MCF 10A (cell line): ENCODE measurements at regions not wholly inside any gene's neighbourhood (a gene's known extent, or its start where the extent isn't known, plus 50 kb on each side); places are given as distances from the start of the nearest gene placed in this dataset.

ENCODE experiments used
- BruUV-seq: library from RNA; stranded (reverse); fragments of 400-500 nt; replicated peaks from 2 replicates; lab custom pipeline; 2021; lab: Mats Ljungman, UMichigan
- CTCF ChIA-PET: fragments of 300-600 bp; sonication (Branson Sonifier 250); formaldehyde crosslinking; extraction: SDS; loops from one replicate; lab custom pipeline; 2021; ENCODE audit warnings: antibody characterized with exemption, inconsistent platforms; lab: Yijun Ruan, JAX
- POLR2A ChIA-PET: fragments of 300-600, 350-650 bp; sonication (Branson Sonifier 250); formaldehyde crosslinking; extraction: SDS; loops from one replicate; lab custom pipeline; 2020; ENCODE audit warnings: antibody characterized with exemption, inconsistent platforms; lab: Yijun Ruan, JAX
- DNase-seq: peaks from one replicate; pipeline ENCODE4 v3.0.0-alpha.2; 2018; ENCODE audit not compliant: unreplicated experiment
- H3K27ac Mint-ChIP-seq: one replicate; pipeline ENCODE4 v1.8.0; 2022; ENCODE audit warnings: mild to moderate bottlenecking, low read depth, mixed read lengths; ENCODE audit not compliant: unreplicated experiment
- H3K27me3 Mint-ChIP-seq: one replicate; pipeline ENCODE4 v1.8.0; 2022; ENCODE audit warnings: mixed read lengths; ENCODE audit not compliant: insufficient read depth, unreplicated experiment
- H3K36me3 Mint-ChIP-seq: one replicate; pipeline ENCODE4 v1.8.0; 2022; ENCODE audit warnings: mild to moderate bottlenecking, moderate library complexity, mixed read lengths; ENCODE audit not compliant: insufficient read depth, unreplicated experiment
- H3K4me1 Mint-ChIP-seq: one replicate; pipeline ENCODE4 v1.8.0; 2022; ENCODE audit warnings: mixed read lengths; ENCODE audit not compliant: insufficient read depth, unreplicated experiment
- H3K4me3 Mint-ChIP-seq: one replicate; pipeline ENCODE4 v1.8.0; 2022; ENCODE audit warnings: mild to moderate bottlenecking, moderate library complexity, mixed read lengths; ENCODE audit not compliant: unreplicated experiment
- H3K9me3 Mint-ChIP-seq: one replicate; pipeline ENCODE4 v1.8.0; 2022; ENCODE audit warnings: mixed read lengths; ENCODE audit not compliant: unreplicated experiment
- CTCF ChIP-seq: fragments of 200-600 bp; IDR thresholded peaks from one replicate; pipeline ENCODE4 v1.8.0; 2022; ENCODE audit warnings: antibody characterized with exemption, mild to moderate bottlenecking; ENCODE audit not compliant: unreplicated experiment
- intact Hi-C: fragments of 100-400 bp; cut with micrococcal nuclease; formaldehyde crosslinking; loops from 2 replicates; pipeline ENCODE4 v1.14.1; 2022

DNA sequence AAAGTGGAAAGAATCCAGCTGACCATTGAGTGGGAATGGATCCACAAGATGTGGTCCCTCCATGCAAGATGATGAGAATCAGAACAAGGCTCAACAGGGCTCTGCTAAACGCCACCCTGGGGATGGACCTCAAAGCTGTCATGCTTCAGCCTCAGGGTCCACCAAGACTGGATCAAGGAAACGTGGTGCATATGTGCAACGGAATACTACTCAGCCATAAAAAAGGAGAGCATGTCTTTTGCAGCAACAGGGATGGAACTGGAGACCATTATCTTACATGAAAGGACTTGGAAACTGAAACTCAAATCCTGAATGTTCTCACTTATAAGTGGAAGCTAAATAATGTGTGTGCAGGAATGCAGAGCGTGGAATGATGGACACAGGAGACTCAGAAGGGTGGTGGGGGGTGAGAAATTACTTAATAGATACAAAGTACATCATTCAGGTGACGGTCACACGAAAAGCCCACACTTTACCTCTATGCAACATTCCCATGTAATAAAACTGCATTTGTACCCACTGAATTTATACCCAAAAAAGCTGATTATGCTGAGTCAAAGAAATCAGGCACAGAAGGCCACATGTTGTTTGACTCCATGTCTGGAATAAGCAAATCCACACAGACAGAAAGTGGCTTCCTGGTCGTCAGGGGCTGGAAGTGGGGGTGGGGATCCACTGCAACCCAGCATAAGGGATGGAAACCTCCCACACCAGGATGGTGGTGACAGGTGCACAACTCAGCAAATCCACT, 116.1 kb downstream of the SHANK2 start:
- Mint-ChIP-seq H3K4me3 (no peak overlapping the region), H3K9me3 (peaks cover 21% of the 10 kb centered on the region), H3K27ac (no peak overlapping the region), H3K4me1 (no peaks in the 10 kb centered on the region), H3K36me3 (no peaks in the 10 kb centered on the region), H3K27me3 (no peaks in the 10 kb centered on the region)
- no peak for TF ChIP-seq CTCF
- ChIA-PET POLR2A (no interaction called here), CTCF (interaction anchor here (1.1 kb wide), 1 partner anchor 16 kb away, joined by 6 read pairs; no protein-coding TSS in a partner anchor)
- no TSS peak for BruUV-seq
- no peak for DNase-seq
- intact Hi-C loops = no loop called here

GRCh38 chr11:71135112-71135511, 117.3 kb downstream of the SHANK2 start:
- TF ChIP-seq CTCF = no peak
- POLR2A ChIA-PET = no interaction called here
- H3K36me3 Mint-ChIP-seq = no peaks in the 10 kb centered on the region
- H3K27me3 Mint-ChIP-seq = no peaks in the 10 kb centered on the region
- intact Hi-C loops = no loop called here
- DNase-seq = no peak
- H3K27ac Mint-ChIP-seq = no peak overlapping the region
- H3K4me1 Mint-ChIP-seq = no peaks in the 10 kb centered on the region
- CTCF ChIA-PET = interaction anchor here (0.6 to 1.1 kb wide), 2 partner anchors 14 to 126 kb away, joined by 3 to 6 read pairs; no protein-coding TSS in a partner anchor
- H3K9me3 Mint-ChIP-seq = peaks cover 21% of the 10 kb centered on the region
- no peak overlapping the region for H3K4me3 Mint-ChIP-seq
- BruUV-seq = no TSS peak

DNA sequence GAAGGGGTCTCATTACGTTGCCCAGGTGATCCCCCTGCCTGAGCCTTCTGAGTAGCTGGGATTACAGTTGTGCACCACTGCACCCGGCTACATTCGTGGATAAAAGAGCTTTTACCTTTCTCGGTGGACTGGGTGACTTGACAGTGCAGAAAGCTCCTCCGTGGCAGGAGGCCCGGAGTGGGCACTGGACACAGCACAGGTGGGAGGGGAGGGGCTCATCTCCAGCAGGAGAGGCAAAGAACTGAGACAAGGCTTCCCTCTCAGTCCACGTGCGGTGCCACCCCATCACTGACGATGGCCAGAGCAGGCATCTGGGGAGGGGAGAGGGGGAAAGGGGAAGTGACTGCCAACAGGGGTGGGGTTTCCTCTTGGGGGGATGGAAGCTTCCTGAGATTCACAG, 118.4 kb downstream of the SHANK2 start:
- CTCF ChIA-PET = interaction anchor here (0.6 kb wide), 1 partner anchor 198 kb away, joined by 3 read pairs; no protein-coding TSS in a partner anchor

DNA sequence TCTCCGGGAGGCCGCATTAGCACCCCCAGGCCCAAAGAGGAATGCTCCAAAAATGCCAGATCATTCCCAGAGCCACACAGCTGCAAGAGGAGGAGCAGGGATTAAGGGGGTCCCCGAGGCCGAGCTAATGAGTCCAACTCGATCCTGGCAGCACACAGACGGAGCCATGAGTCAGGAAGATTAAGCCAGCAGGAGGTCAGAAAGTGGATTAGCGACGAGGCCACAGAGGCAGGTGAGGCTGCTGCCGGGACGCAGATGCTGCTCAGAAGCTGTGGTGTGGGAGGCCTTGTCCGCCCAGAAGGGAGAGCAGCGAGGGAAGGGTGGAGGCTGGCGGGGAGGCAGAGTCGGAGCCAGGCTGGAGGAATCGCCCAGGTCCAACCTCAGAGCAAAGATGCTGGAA, 120.5 kb downstream of the SHANK2 start:
- DNase-seq = no peak
- H3K27me3 Mint-ChIP-seq = no peaks in the 10 kb centered on the region
- TF ChIP-seq CTCF = no peak
- ChIA-PET CTCF (no interaction called here), POLR2A (no interaction called here)
- BruUV-seq = no TSS peak
- H3K9me3 Mint-ChIP-seq = peaks cover 21% of the 10 kb centered on the region
- H3K27ac Mint-ChIP-seq = no peak overlapping the region
- no peaks in the 10 kb centered on the region for H3K4me1 Mint-ChIP-seq
- intact Hi-C loops = no loop called here
- no peaks in the 10 kb centered on the region for H3K36me3 Mint-ChIP-seq
- H3K4me3 Mint-ChIP-seq = no peak overlapping the region

More for the DNA sequence above, 118.4 kb downstream of the SHANK2 start:
- no peak overlapping the region for H3K4me3 Mint-ChIP-seq
- intact Hi-C loops = no loop called here
- H3K9me3 Mint-ChIP-seq = peaks cover 21% of the 10 kb centered on the region
- H3K4me1 Mint-ChIP-seq = no peaks in the 10 kb centered on the region
- no peak overlapping the region for H3K27ac Mint-ChIP-seq
- no TSS peak for BruUV-seq
- no peak for DNase-seq
- H3K27me3 Mint-ChIP-seq = no peaks in the 10 kb centered on the region
- POLR2A ChIA-PET = no interaction called here
- TF ChIP-seq CTCF = no peak
- H3K36me3 Mint-ChIP-seq = no peaks in the 10 kb centered on the region
